IMR-90 (cell line): ENCODE measurements at regions not wholly inside any gene's neighbourhood (a gene's known extent, or its start where the extent isn't known, plus 50 kb on each side); places are given as distances from the start of the nearest gene placed in this dataset.

Source experiments
- ATAC-seq: fragments of 200-7000 bp; cut with Tn5 transposase; 2 replicates; pipeline ENCODE4 v1.9.1; 2020; ENCODE audit warnings: low read depth, mild to moderate bottlenecking, moderate library complexity
- BruUV-seq: library from RNA; stranded (reverse); fragments of 400-500 nt; replicated peaks from 2 replicates; lab custom pipeline; 2021; lab: Mats Ljungman, UMichigan
- CTCF ChIA-PET: fragments of 300-600 bp; formaldehyde crosslinking; extraction: SDS; loops from one replicate; lab custom pipeline; 2021; ENCODE audit warnings: antibody characterized with exemption; lab: Yijun Ruan, JAX
- POLR2A ChIA-PET: fragments of 300-600 bp; sonication (Branson Sonifier 250); formaldehyde crosslinking; loops from one replicate; lab custom pipeline; 2022; ENCODE audit warnings: antibody characterized with exemption; ENCODE audit not compliant: unreplicated experiment; lab: Charles Lee
- DNase-seq: peaks from one replicate; pipeline ENCODE4 v3.0.0; 2013
- H2AFZ ChIP-seq: replicated peaks from 2 replicates; pipeline ENCODE3; 2013; ENCODE audit warnings: low read length, mild to moderate bottlenecking; ENCODE audit not compliant: poor library complexity
- H2AK5ac ChIP-seq: 2 replicates; pipeline ENCODE4 v1.6.1; 2013; ENCODE audit warnings: low read depth, low read length, inconsistent platforms
- H2AK9ac ChIP-seq: replicated peaks from 2 replicates; pipeline ENCODE3; 2013; ENCODE audit warnings: mild to moderate bottlenecking, low read depth, low read length, moderate library complexity; ENCODE audit not compliant: poor library complexity
- H2BK120ac ChIP-seq: 2 replicates; pipeline ENCODE4 v1.6.1; 2013; ENCODE audit warnings: low read depth, low read length, inconsistent platforms
- H2BK15ac ChIP-seq: 3 replicates; pipeline ENCODE4 v1.6.1; 2013; ENCODE audit warnings: low read depth, low read length, inconsistent platforms
- H2BK20ac ChIP-seq: 2 replicates; pipeline ENCODE4 v1.6.1; 2013; ENCODE audit warnings: low read depth, mild to moderate bottlenecking, inconsistent platforms, low read length, moderate library complexity
- H2BK5ac ChIP-seq: 2 replicates; pipeline ENCODE4 v1.6.1; 2013; ENCODE audit warnings: mild to moderate bottlenecking, low read depth, low read length, inconsistent platforms; ENCODE audit not compliant: poor library complexity, severe bottlenecking
- H3K14ac ChIP-seq: replicated peaks from 2 replicates; pipeline ENCODE4 v1.6.1; 2013; ENCODE audit warnings: low read depth, low read length, inconsistent platforms
- H3K18ac ChIP-seq: 2 replicates; pipeline ENCODE4 v1.6.1; 2013; ENCODE audit warnings: low read depth, low read length, control low read depth
- H3K23ac ChIP-seq: 2 replicates; pipeline ENCODE4 v1.6.1; 2013; ENCODE audit warnings: low read depth, low read length, inconsistent platforms
- H3K27ac ChIP-seq: 2 replicates; pipeline ENCODE4 v1.5.1; 2013; ENCODE audit warnings: mild to moderate bottlenecking, control low read depth, low read length; ENCODE audit not compliant: insufficient read depth
- H3K27me3 ChIP-seq: 2 replicates; pipeline ENCODE4 v1.6.1; 2013; ENCODE audit warnings: low read length; ENCODE audit not compliant: control insufficient read depth, insufficient read depth
- H3K36me3 ChIP-seq: 2 replicates; pipeline ENCODE4 v1.6.1; 2013; ENCODE audit warnings: low read length, mixed read lengths; ENCODE audit not compliant: control insufficient read depth, insufficient read depth
- H3K4ac ChIP-seq: 2 replicates; pipeline ENCODE4 v1.6.1; 2013; ENCODE audit warnings: low read depth, low read length, inconsistent platforms
- H3K4me1 ChIP-seq: 2 replicates; pipeline ENCODE4 v1.6.1; 2013; ENCODE audit warnings: low read length, mixed read lengths; ENCODE audit not compliant: control insufficient read depth, insufficient read depth
- H3K4me2 ChIP-seq: 2 replicates; pipeline ENCODE4 v1.6.1; 2013; ENCODE audit warnings: low read depth, mild to moderate bottlenecking, control low read depth, low read length, moderate library complexity
- H3K4me3 ChIP-seq: 2 replicates; pipeline ENCODE4 v1.5.1; 2013; ENCODE audit warnings: low read depth, mild to moderate bottlenecking, control low read depth, low read length, moderate library complexity; ENCODE audit not compliant: insufficient read depth
- H3K56ac ChIP-seq: 2 replicates; pipeline ENCODE4 v1.6.1; 2013; ENCODE audit warnings: low read length, inconsistent platforms; ENCODE audit not compliant: insufficient read depth; ENCODE audit errors: extremely low read depth
- H3K79me1 ChIP-seq, 2 experiments: 2 replicates each; pipeline ENCODE4 v1.6.1; 2013; ENCODE audit warnings: low read length in 2 of 2, inconsistent platforms in 1 of 2, low read depth in 1 of 2
- H3K9ac ChIP-seq: 2 replicates; pipeline ENCODE4 v1.6.1; 2013; ENCODE audit warnings: low read depth, low read length, control low read depth
- H3K9me1 ChIP-seq: 2 replicates; pipeline ENCODE4 v1.6.1; 2013; ENCODE audit warnings: low read length, inconsistent platforms; ENCODE audit not compliant: insufficient read depth
- H3K9me3 ChIP-seq: 2 replicates; pipeline ENCODE4 v1.6.1; 2013; ENCODE audit warnings: low read length; ENCODE audit not compliant: control insufficient read depth, insufficient read depth
- H4K20me1 ChIP-seq: 2 replicates; pipeline ENCODE4 v1.6.1; 2013; ENCODE audit warnings: low read length, inconsistent platforms; ENCODE audit not compliant: insufficient read depth
- H4K5ac ChIP-seq: 2 replicates; pipeline ENCODE4 v1.6.1; 2013; ENCODE audit warnings: mild to moderate bottlenecking, low read depth, low read length, control low read depth
- H4K8ac ChIP-seq, 2 experiments: 2 replicates each; pipeline ENCODE4 v1.6.1; 2013; ENCODE audit warnings: low read depth in 2 of 2, low read length in 2 of 2, control low read depth in 1 of 2, inconsistent platforms in 1 of 2
- H4K91ac ChIP-seq: 2 replicates; pipeline ENCODE4 v1.6.1; 2013; ENCODE audit warnings: low read depth, low read length, inconsistent platforms; ENCODE audit not compliant: insufficient read depth
- BHLHE40 ChIP-seq: fragments of 150-350 bp; IDR thresholded peaks from 2 replicates; pipeline ENCODE4 v1.6.1; 2016; ENCODE audit warnings: mild to moderate bottlenecking, low read depth, low read length
- CEBPB ChIP-seq: IDR thresholded peaks from 2 replicates; pipeline ENCODE4 v1.6.1; 2012; ENCODE audit warnings: low read depth, low read length, improper control_type of control experiment
- CTCF ChIP-seq: conservative IDR thresholded peaks from 2 replicates; pipeline ENCODE4 v1.5.1; 2012; ENCODE audit warnings: mild to moderate bottlenecking, low read depth, low read length, improper control_type of control experiment
- ELK1 ChIP-seq: fragments of 150-350 bp; IDR thresholded peaks from 2 replicates; pipeline ENCODE4 v1.6.1; 2016; ENCODE audit warnings: low read depth, mild to moderate bottlenecking, low read length, moderate library complexity, borderline replicate concordance
- FOS ChIP-seq: fragments of 150-350 bp; IDR thresholded peaks from 2 replicates; pipeline ENCODE4 v1.6.1; 2016; ENCODE audit warnings: low read depth, low read length
- MAFK ChIP-seq: IDR thresholded peaks from 2 replicates; pipeline ENCODE4 v1.6.1; 2012; ENCODE audit warnings: low read depth, low read length, improper control_type of control experiment
- MAZ ChIP-seq: IDR thresholded peaks from 2 replicates; pipeline ENCODE4 v1.6.1; 2012; ENCODE audit warnings: low read depth, mild to moderate bottlenecking, low read length, improper control_type of control experiment, moderate library complexity, borderline replicate concordance
- MXI1 ChIP-seq: IDR thresholded peaks from 2 replicates; pipeline ENCODE4 v1.6.1; 2012; ENCODE audit warnings: low read depth, mild to moderate bottlenecking, low read length, moderate library complexity, borderline replicate concordance
- POLR2A ChIP-seq: IDR thresholded peaks from 2 replicates; pipeline ENCODE4 v1.6.1; 2012; ENCODE audit warnings: mild to moderate bottlenecking, low read depth, low read length
- RAD21 ChIP-seq: IDR thresholded peaks from 2 replicates; pipeline ENCODE4 v1.6.1; 2012; ENCODE audit warnings: low read length, improper control_type of control experiment
- RFX5 ChIP-seq: IDR thresholded peaks from 2 replicates; pipeline ENCODE4 v1.8.0; 2012; ENCODE audit warnings: low read depth, mild to moderate bottlenecking, low read length, moderate library complexity
- WGBS, 2 experiments: methylation state at CpG; one replicate each; pipeline versions ENCODE4 v1.1.5 to v1.1.7; 2013; ENCODE audit warnings: missing lambda C conversion rate in 2 of 2; ENCODE audit not compliant: insufficient read length in 1 of 2; ENCODE audit errors: extremely low coverage in 2 of 2; 5-methylcytosine and 5-hydroxymethylcytosine counted together
- dilution Hi-C: fragments of 300-500 bp; cut with HindIII; formaldehyde crosslinking; loops from one replicate; pipeline ENCODE4 v1.14.3; 2018; ENCODE audit warnings: low sequenced_read_pairs; ENCODE audit not compliant: unreplicated experiment
- in situ Hi-C: fragments of 300-500 bp; cut with MboI; formaldehyde crosslinking; loops from 3 replicates; pipeline ENCODE4 v1.14.3; 2019; ENCODE audit warnings: low sequenced_read_pairs, inconsistent platforms, mixed read lengths
- intact Hi-C: fragments of 100-400 bp; cut with micrococcal nuclease; formaldehyde crosslinking; loops from 2 replicates; pipeline ENCODE4 v1.10.0; 2022

- H3K23ac ChIP-seq: no peak overlapping the region
- DNase-seq: no peak
- TF ChIP-seq FOS (no peak), MAZ (no peak), RAD21 (no peak), MXI1 (no peak), CTCF (no peak), CEBPB (no peak), MAFK (no peak), BHLHE40 (no peak), ELK1 (no peak), POLR2A (no peak), RFX5 (no peak)
- no peak overlapping the region for H4K8ac ChIP-seq
- no peak overlapping the region for H2BK20ac ChIP-seq
- no TSS peak for BruUV-seq
- 42 to 100% methylated on average over 2 to 8 of the region's 16 CpGs for WGBS, 2 experiments
- ChIA-PET POLR2A (no interaction called here), CTCF (no interaction called here)
- H2BK120ac ChIP-seq: no peak overlapping the region
- no peak overlapping the region for H3K14ac ChIP-seq
- no peak overlapping the region for H2AFZ ChIP-seq
- no peak overlapping the region for H2AK9ac ChIP-seq
- ATAC-seq: no peak
- H3K36me3 ChIP-seq: no peaks in the 10 kb centered on the region
- H3K18ac ChIP-seq: no peak overlapping the region
- no peak overlapping the region for H2BK5ac ChIP-seq
- H2BK15ac ChIP-seq: no peak overlapping the region
- H3K9me1 ChIP-seq: no peaks in the 10 kb centered on the region
- no peak overlapping the region for H3K4ac ChIP-seq
- H4K5ac ChIP-seq: no peak overlapping the region
- peaks cover 13% of the 10 kb centered on the region for H3K27me3 ChIP-seq
- dilution Hi-C loops (no loop called here), in situ Hi-C loops (no loop called here), intact Hi-C loops (no loop called here)
- H3K56ac ChIP-seq: no peak overlapping the region
- H4K20me1 ChIP-seq: no peaks in the 10 kb centered on the region
- no peaks in the 10 kb centered on the region for H3K4me1 ChIP-seq
- no peaks in the 10 kb centered on the region for H3K79me1 ChIP-seq
- no peak overlapping the region for H2AK5ac ChIP-seq
- H3K27ac ChIP-seq: no peak overlapping the region
- H3K9ac ChIP-seq: no peak overlapping the region
- no peaks in the 10 kb centered on the region for H3K9me3 ChIP-seq
- no peak overlapping the region for H3K4me2 ChIP-seq
- no peak overlapping the region for H3K4me3 ChIP-seq
- no peak overlapping the region for H4K91ac ChIP-seq
These were observed 246.1 kb downstream of the LY86 start for GRCh38 chr6:6834356-6835222.
